Brain microvascular endothelial cell (primary cell): ENCODE measurements at regions not wholly inside any gene's neighbourhood (a gene's known extent, or its start where the extent isn't known, plus 50 kb on each side); places are given as distances from the start of the nearest gene placed in this dataset.

ENCODE experiments used
- DNase-seq: peaks from one replicate; pipeline ENCODE4 v3.0.0-alpha.2; 2020
- H3K27ac ChIP-seq: fragments of 250-450 bp; sonication (Bioruptor Pico); 2 replicates; pipeline ENCODE4 v1.5.1; 2020; ENCODE audit warnings: mild to moderate bottlenecking, moderate library complexity
- H3K27me3 ChIP-seq: fragments of 250-450 bp; sonication (Bioruptor Pico); replicated peaks from 2 replicates; pipeline ENCODE4 v1.5.1; 2020; ENCODE audit warnings: mild to moderate bottlenecking
- H3K36me3 ChIP-seq: fragments of 250-450 bp; sonication (Bioruptor Pico); replicated peaks from 2 replicates; pipeline ENCODE4 v1.5.1; 2020; ENCODE audit warnings: mild to moderate bottlenecking
- H3K4me3 ChIP-seq: 2 replicates; pipeline ENCODE4 v1.5.1; 2011; ENCODE audit warnings: low read depth, mild to moderate bottlenecking, control low read depth, low read length, moderate library complexity
- in situ Hi-C: cut with HindIII; loops from 2 replicates; pipeline ENCODE4 v1.10.0; 2017; ENCODE audit warnings: low sequenced_read_pairs, low pct_ligation_motif_present
- TF ChIP-seq, protein P1 (sequence below): IDR thresholded peaks from 2 replicates; pipeline ENCODE4 v1.5.1; 2011; ENCODE audit warnings: low read depth, mild to moderate bottlenecking, moderate library complexity, low read length, control low read depth, inconsistent platforms; ENCODE audit errors: missing control alignments

DNA sequence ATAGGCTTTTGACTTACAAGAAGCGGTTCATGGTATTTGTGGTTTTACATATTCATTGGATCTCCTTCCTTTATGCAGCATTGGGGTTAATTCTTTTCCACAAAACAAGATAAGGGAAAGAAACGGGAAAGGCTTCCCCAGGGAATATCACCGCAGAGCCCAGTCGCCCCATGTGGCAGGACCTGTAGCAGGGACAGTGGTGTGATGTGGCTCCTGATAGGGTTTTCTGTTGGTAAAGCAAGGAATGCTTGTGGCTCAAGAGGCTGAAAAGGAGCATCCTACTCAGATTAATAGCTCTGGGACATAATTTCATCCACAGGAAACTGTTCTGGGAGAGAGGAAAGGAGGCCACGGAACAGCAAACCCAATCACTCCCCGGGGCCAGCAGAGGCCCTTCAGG is 699.9 kb downstream of the MTRR start:
- Histone ChIP-seq H3K4me3 (no peak overlapping the region), H3K27ac (no peak overlapping the region), H3K36me3 (no peaks in the 10 kb centered on the region), H3K27me3 (no peaks in the 10 kb centered on the region)
- in situ Hi-C loops: no loop called here
- TF ChIP-seq, protein P1, sequence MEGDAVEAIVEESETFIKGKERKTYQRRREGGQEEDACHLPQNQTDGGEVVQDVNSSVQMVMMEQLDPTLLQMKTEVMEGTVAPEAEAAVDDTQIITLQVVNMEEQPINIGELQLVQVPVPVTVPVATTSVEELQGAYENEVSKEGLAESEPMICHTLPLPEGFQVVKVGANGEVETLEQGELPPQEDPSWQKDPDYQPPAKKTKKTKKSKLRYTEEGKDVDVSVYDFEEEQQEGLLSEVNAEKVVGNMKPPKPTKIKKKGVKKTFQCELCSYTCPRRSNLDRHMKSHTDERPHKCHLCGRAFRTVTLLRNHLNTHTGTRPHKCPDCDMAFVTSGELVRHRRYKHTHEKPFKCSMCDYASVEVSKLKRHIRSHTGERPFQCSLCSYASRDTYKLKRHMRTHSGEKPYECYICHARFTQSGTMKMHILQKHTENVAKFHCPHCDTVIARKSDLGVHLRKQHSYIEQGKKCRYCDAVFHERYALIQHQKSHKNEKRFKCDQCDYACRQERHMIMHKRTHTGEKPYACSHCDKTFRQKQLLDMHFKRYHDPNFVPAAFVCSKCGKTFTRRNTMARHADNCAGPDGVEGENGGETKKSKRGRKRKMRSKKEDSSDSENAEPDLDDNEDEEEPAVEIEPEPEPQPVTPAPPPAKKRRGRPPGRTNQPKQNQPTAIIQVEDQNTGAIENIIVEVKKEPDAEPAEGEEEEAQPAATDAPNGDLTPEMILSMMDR: no peak
- DNase-seq: no peak

DNA sequence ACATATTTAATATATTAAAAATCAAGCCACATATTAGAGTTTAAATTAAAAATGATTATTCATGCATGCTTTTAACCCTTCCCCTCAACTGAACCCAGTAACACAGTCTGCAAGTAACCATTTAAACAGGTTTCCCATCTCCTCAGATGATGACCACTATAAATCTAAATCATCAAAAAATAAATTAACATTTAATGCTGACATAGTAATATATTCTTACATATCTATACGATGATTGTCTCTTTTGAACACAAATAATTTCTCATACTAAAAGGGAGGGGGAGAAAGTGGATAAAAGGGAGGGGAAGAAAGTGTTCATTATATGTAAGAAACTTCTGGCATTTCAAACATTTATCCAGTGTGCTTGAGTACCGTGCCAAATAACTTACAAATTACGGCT is 701.6 kb downstream of the MTRR start:
- DNase-seq: no peak
- Histone ChIP-seq H3K27me3 (no peaks in the 10 kb centered on the region), H3K4me3 (no peak overlapping the region), H3K36me3 (no peaks in the 10 kb centered on the region), H3K27ac (no peak overlapping the region)
- TF ChIP-seq, protein P1: no peak
- in situ Hi-C loops: no loop called here

DNA sequence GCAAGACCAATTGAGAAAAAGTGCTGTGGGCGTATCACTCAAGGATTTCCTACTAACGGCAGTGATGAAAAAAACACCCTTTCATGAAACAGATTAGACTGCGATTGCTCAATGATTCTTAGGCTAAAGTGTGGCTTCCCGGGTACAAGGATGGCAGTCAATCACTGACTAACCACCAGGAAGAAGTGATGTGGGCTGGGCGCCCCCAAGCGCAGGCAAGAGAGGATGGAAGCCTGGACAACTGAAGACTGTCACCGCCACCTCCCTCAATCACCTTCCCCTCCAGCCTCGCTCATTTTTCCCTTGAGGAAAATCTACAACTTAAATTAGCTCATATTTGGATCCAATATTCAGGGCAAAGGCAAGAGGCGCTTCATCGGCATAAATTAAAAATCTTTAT is 707.2 kb downstream of the MTRR start:
- no peak for DNase-seq
- in situ Hi-C loops: no loop called here
- no peak overlapping the region for H3K27ac ChIP-seq
- TF ChIP-seq, protein P1: no peak
- no peak overlapping the region for H3K4me3 ChIP-seq
- H3K36me3 ChIP-seq: no peaks in the 10 kb centered on the region
- no peaks in the 10 kb centered on the region for H3K27me3 ChIP-seq

DNA sequence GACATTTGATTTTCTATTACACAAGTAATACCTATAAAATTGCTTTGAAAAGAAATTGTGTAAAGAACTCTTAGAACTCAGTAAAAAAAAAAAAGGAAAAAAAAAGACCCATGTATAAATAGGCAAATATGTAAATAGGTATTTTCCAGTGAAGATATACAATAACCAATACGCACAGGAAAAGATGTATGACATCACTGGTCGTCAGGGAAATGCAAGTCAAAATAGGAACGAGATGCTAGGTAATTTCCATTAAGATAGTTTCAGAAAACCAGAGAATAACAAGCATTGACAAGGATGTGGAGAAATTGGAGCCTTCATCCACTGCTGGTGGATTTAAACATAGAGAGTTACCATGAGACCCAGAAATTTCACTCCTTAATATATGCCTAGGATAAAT is 708.8 kb downstream of the MTRR start:
- no peak for DNase-seq
- Histone ChIP-seq H3K27ac (no peak overlapping the region), H3K36me3 (no peaks in the 10 kb centered on the region), H3K27me3 (no peaks in the 10 kb centered on the region), H3K4me3 (no peak overlapping the region)
- TF ChIP-seq, protein P1: no peak
- in situ Hi-C loops: no loop called here

DNA sequence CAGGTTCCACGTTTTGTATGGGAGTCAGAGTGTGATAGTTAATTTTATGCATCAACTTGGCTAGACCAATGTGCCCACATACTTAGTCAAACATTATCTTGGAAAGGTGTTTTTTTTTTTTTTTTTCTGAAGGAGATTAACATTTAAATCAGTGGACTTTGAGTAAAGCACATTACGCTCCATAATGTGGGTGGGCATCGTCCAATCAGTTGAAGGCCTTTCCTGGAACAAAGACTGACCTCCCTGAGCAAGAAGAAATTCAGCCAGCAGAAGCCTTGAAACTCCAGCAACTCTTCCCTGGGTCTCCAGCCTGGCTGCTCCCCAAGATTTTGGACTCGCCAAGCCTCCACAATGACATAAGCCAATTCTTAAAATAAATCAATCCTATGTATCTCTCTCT is 711.4 kb downstream of the MTRR start:
- Histone ChIP-seq H3K4me3 (no peak overlapping the region), H3K27me3 (no peaks in the 10 kb centered on the region), H3K36me3 (no peaks in the 10 kb centered on the region), H3K27ac (no peak overlapping the region)
- DNase-seq: no peak
- TF ChIP-seq, protein P1: no peak
- in situ Hi-C loops: no loop called here

DNA sequence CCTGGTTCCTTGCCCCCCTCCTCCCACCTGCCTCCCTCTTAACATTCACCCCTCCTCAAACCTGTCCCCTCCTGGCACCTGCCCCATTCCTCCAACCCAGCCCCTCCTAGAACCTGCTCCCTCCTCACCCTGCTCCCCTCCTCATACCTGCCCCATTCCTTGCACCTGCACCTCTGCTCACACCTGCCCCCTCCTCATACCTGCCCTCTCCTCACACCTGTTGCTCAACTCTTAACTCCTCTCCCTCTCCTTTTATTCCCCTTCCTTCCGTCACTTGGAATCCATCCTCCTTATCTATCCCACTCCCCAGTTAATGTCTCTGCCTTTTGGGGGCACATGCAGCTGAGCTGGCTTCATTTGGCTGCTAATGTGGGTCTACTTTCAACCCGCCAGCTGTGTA is 712.1 kb downstream of the MTRR start:
- DNase-seq: no peak
- in situ Hi-C loops: no loop called here
- H3K36me3 ChIP-seq: no peaks in the 10 kb centered on the region
- no peak overlapping the region for H3K27ac ChIP-seq
- H3K27me3 ChIP-seq: no peaks in the 10 kb centered on the region
- TF ChIP-seq, protein P1: no peak
- no peak overlapping the region for H3K4me3 ChIP-seq
